Activated CD4-positive, alpha-beta T cell treated with anti-CD3 and anti-CD28 coated beads, Interleukin-2, amount 50 U/mL, for 16 hours (primary cell): ENCODE measurements at regions not wholly inside any gene's neighbourhood (a gene's known extent, or its start where the extent isn't known, plus 50 kb on each side); places are given as distances from the start of the nearest gene placed in this dataset.

ENCODE experiments used
- DNase-seq: peaks from one replicate; pipeline ENCODE4 v3.0.0-alpha.2; 2020

- no peak for DNase-seq
Measured at GRCh38 chrX:126886997-126887396, 67.5 kb downstream of the PRR32 start.

- DNase-seq = no peak
Measured at GRCh38 chrX:126900937-126901336, 81.4 kb downstream of the PRR32 start.

GRCh38 chrX:126929071-126929470 lies 109.5 kb downstream of the PRR32 start:
- DNase-seq = no peak

GRCh38 chrX:126967225-126967624 lies 147.7 kb downstream of the PRR32 start:
- DNase-seq = no peak

- peak; percentile 3 for DNase-seq
Measured at GRCh38 chrX:126982158-126982557, 162.6 kb downstream of the PRR32 start.

- no peak for DNase-seq
Measured at GRCh38 chrX:126985027-126985426, 165.5 kb downstream of the PRR32 start.

GRCh38 chrX:126985981-126986380 lies 166.5 kb downstream of the PRR32 start:
- DNase-seq = no peak

- no peak for DNase-seq
Measured at GRCh38 chrX:126994032-126994600, 174.6 kb downstream of the PRR32 start.

GRCh38 chrX:127011629-127012028 lies 192.1 kb downstream of the PRR32 start:
- no peak for DNase-seq

GRCh38 chrX:127025013-127025412 lies 205.5 kb downstream of the PRR32 start:
- no peak for DNase-seq

GRCh38 chrX:127030016-127030748 lies 210.7 kb downstream of the PRR32 start:
- no peak for DNase-seq

- no peak for DNase-seq
Measured at GRCh38 chrX:127037159-127037558, 217.6 kb downstream of the PRR32 start.

- DNase-seq = peak; percentile 10
Measured at GRCh38 chrX:127038065-127038464, 218.5 kb downstream of the PRR32 start.

GRCh38 chrX:127057891-127058619 lies 238.5 kb downstream of the PRR32 start:
- no peak for DNase-seq

GRCh38 chrX:127085939-127086338 lies 266.4 kb downstream of the PRR32 start:
- no peak for DNase-seq

- DNase-seq = no peak
Measured at GRCh38 chrX:127112726-127113125, 293.2 kb downstream of the PRR32 start.

- no peak for DNase-seq
Measured at GRCh38 chrX:127124871-127125270, 305.3 kb downstream of the PRR32 start.

- DNase-seq = no peak
Measured at GRCh38 chrX:127128282-127128681, 308.8 kb downstream of the PRR32 start.

GRCh38 chrX:127129510-127129909 lies 310.0 kb downstream of the PRR32 start:
- no peak for DNase-seq

- no peak for DNase-seq
Measured at GRCh38 chrX:127138218-127138617, 318.7 kb downstream of the PRR32 start.

GRCh38 chrX:127177966-127178365 lies 358.4 kb downstream of the PRR32 start:
- DNase-seq = no peak

- DNase-seq = no peak
Measured at GRCh38 chrX:127187095-127187494, 367.6 kb downstream of the PRR32 start.

- DNase-seq = no peak
Measured at GRCh38 chrX:127190381-127190780, 370.9 kb downstream of the PRR32 start.

- DNase-seq = no peak
Measured at GRCh38 chrX:127207326-127207725, 387.8 kb downstream of the PRR32 start.
